GM11168 (cell line): ENCODE measurements at regions not wholly inside any gene's neighbourhood (a gene's known extent, or its start where the extent isn't known, plus 50 kb on each side); places are given as distances from the start of the nearest gene placed in this dataset.
"Not testable (repeated sequence)": the region's sequence is repeated elsewhere in the genome, so short reads cannot be mapped to it uniquely, and the experiment has no call there.

ENCODE experiments used
- in situ Hi-C: fragments of 300-500 bp; cut with MboI; formaldehyde crosslinking; loops from one replicate; pipeline ENCODE4 v1.12.0; 2022; ENCODE audit warnings: low sequenced_read_pairs; ENCODE audit not compliant: unreplicated experiment

GRCh38 chr11:3516345-3516933 is 125.4 kb downstream of the ART5 start:
- in situ Hi-C loops, result not testable (repeated sequence)

- in situ Hi-C loops, result not testable (repeated sequence)
Observed at GRCh38 chr11:3514635-3515424, 127.0 kb downstream of the ART5 start.

GRCh38 chr11:3513311-3513710 is 128.5 kb downstream of the ART5 start:
- in situ Hi-C loops, result not testable (repeated sequence)

GRCh38 chr11:3512751-3513150 is 129.0 kb downstream of the ART5 start:
- in situ Hi-C loops, result not testable (repeated sequence)

- in situ Hi-C loops, result not testable (repeated sequence)
Observed at GRCh38 chr11:3512133-3512703, 129.6 kb downstream of the ART5 start.

- in situ Hi-C loops, result not testable (repeated sequence)
Observed at GRCh38 chr11:3511416-3512132, 130.2 kb downstream of the ART5 start.

- in situ Hi-C loops, result not testable (repeated sequence)
Observed at GRCh38 chr11:3509563-3509962, 130.6 kb upstream of the ZNF195 start.

- in situ Hi-C loops, result not testable (repeated sequence)
Observed at GRCh38 chr11:3499198-3499597, 120.3 kb upstream of the ZNF195 start.

- in situ Hi-C loops, result not testable (repeated sequence)
Observed at GRCh38 chr11:3498356-3498755, 119.4 kb upstream of the ZNF195 start.

GRCh38 chr11:3493152-3493551 is 114.2 kb upstream of the ZNF195 start:
- in situ Hi-C loops, result not testable (repeated sequence)

GRCh38 chr11:3488003-3488402 is 109.1 kb upstream of the ZNF195 start:
- in situ Hi-C loops, result not testable (repeated sequence)

GRCh38 chr11:3485737-3486136 is 106.8 kb upstream of the ZNF195 start:
- in situ Hi-C loops, result not testable (repeated sequence)

- in situ Hi-C loops, result not testable (repeated sequence)
Observed at GRCh38 chr11:3476937-3477885, 98.3 kb upstream of the ZNF195 start.

- in situ Hi-C loops, result not testable (repeated sequence)
Observed at GRCh38 chr11:3476084-3476936, 97.4 kb upstream of the ZNF195 start.

- in situ Hi-C loops, result not testable (repeated sequence)
Observed at GRCh38 chr11:3468963-3469362, 90.0 kb upstream of the ZNF195 start.

GRCh38 chr11:3467599-3467998 is 88.7 kb upstream of the ZNF195 start:
- in situ Hi-C loops, result not testable (repeated sequence)

GRCh38 chr11:3455666-3456065 is 76.7 kb upstream of the ZNF195 start:
- in situ Hi-C loops, result loop anchor here (10.0 kb wide), 1 partner anchor 149 kb away; no protein-coding TSS in a partner anchor

GRCh38 chr11:3454844-3455243 is 75.9 kb upstream of the ZNF195 start:
- in situ Hi-C loops, result loop anchor here (10.0 kb wide), 1 partner anchor 150 kb away; no protein-coding TSS in a partner anchor
